GM12875 (cell line): ENCODE measurements at regions not wholly inside any gene's neighbourhood (a gene's known extent, or its start where the extent isn't known, plus 50 kb on each side); places are given as distances from the start of the nearest gene placed in this dataset.

ENCODE experiments used
- H3K4me3 ChIP-seq: one replicate; pipeline ENCODE4 v1.5.1; 2011; ENCODE audit warnings: low read depth, low read length, control low read depth
- TF ChIP-seq, protein P1 (sequence below): IDR thresholded peaks from 2 replicates; pipeline ENCODE4 v1.5.1; 2011; ENCODE audit warnings: low read depth, mild to moderate bottlenecking, control low read depth, inconsistent platforms, low read length, moderate library complexity, borderline replicate concordance; ENCODE audit not compliant: insufficient read depth

DNA sequence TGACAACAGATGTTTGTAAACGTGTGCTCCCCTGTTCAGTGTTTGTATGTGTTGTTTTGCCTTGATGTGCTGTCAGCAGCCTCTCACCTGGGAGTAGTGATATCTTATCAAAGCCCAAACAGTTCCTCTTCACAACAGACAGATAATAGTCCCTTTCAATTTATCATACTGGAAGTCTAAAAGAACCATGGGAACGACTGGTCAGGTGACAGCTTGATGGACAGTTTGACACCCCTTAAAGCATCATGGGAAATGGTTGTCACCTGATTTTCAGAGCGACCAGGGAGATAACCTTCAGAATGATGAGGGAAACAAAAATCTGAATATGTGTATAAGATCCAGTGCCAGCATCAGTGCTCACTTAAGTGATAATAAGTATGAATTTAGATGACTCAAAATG lies 146.3 kb upstream of the SOX2 start:
- TF ChIP-seq, protein P1, sequence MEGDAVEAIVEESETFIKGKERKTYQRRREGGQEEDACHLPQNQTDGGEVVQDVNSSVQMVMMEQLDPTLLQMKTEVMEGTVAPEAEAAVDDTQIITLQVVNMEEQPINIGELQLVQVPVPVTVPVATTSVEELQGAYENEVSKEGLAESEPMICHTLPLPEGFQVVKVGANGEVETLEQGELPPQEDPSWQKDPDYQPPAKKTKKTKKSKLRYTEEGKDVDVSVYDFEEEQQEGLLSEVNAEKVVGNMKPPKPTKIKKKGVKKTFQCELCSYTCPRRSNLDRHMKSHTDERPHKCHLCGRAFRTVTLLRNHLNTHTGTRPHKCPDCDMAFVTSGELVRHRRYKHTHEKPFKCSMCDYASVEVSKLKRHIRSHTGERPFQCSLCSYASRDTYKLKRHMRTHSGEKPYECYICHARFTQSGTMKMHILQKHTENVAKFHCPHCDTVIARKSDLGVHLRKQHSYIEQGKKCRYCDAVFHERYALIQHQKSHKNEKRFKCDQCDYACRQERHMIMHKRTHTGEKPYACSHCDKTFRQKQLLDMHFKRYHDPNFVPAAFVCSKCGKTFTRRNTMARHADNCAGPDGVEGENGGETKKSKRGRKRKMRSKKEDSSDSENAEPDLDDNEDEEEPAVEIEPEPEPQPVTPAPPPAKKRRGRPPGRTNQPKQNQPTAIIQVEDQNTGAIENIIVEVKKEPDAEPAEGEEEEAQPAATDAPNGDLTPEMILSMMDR, result no peak
- H3K4me3 ChIP-seq, result no peak overlapping the region

DNA sequence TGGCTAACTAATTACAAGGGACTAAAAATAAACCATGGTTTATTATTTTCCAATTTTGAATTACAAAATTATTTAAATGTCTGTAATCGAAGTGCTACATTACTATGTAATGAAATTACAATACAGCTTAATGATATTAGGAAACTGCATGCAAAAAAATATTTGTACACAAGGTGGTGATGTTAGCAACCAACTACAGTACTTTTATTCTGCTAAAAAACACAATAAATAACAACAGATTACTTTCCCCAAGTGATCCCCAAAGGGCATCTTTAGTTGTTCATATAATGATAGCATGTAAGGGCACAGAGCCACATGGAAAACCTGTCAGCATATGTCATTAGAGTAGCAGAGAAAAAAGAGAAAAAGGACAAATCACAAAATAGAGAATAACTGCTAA lies 147.5 kb upstream of the SOX2 start:
- TF ChIP-seq, protein P1, result no peak
- H3K4me3 ChIP-seq, result no peak overlapping the region

DNA sequence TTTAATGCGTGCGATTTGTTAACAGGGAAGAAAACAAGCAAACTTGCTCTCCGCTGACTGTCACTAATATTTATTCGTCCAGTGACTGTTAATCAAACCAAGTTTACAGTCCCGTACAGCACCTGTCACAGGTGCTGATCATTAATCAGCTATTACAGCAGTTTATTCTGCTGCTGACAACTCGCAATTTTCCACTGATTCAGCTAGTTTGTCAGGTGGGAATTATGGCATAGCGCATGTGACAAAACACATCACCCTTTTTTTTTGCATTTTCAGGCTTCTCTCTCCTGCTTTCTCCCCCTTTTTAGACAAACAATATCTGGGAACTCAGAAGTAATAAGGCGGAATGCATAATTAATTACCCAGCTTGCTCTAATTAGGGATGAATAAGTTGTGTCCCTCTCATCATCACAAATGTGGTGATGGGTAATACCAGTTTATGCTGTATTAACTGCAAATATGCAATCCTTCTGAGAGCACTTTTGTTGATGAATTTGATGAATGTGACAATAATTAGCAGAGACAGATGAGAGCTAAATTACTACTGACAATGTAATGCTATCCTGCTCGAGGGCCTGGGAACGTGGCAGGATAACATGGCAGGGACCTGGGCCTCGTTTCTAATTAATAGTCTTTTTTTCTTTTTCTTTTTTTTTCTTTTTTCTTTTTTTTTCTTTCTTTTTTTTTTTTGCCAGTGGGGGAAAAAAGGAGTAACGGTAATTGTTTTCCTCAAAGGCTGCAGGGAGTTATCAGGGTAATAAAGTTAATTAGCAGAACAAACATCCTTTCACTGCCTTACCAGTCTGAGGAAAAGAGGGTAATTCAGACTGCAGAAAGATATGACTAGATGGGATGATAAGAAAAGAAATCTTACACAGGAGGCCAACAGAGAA lies 150.3 kb upstream of the SOX2 start:
- TF ChIP-seq, protein P1, result no peak

DNA sequence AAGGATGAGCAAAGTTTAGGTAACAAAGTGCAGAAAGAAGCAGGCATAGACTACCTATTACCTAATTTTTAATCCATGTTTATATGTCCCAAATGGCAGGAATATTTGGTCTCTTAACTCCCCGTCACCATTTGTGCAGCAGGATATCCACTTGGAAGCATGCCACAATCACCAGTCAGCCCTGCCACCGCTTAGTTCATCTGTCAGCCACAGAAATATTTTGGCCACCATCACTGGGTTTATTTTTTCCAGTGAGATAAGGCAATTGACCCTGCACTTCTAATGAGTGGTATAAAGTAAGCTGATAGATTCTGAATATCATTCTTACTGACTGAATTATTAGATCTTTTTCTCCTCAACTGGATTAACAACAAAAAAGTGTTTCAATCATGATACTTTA lies 152.9 kb upstream of the SOX2 start:
- H3K4me3 ChIP-seq, result no peak overlapping the region
- TF ChIP-seq, protein P1, result no peak

More for the DNA sequence above, 150.3 kb upstream of the SOX2 start:
- H3K4me3 ChIP-seq, result no peak overlapping the region

DNA sequence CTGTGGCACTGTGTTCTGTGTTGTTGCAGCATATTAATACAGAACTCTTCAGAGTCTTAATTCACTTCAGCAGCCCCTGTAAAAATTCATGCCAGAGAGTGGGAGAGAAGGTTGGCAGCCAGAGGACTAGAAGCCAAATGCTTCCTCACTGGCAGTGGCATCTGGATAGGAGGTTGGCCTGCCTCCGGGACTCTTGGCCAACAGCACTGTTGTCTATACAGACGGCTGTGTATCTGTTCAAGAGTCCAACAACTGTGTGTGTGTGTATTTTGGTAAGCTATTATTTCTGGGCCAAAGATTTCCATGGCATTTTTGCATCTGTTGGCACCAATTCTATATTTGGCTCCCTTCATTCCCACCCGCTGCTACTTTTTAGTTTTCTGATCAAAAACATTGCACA lies 156.0 kb upstream of the SOX2 start:
- H3K4me3 ChIP-seq, result no peak overlapping the region
- TF ChIP-seq, protein P1, result no peak

DNA sequence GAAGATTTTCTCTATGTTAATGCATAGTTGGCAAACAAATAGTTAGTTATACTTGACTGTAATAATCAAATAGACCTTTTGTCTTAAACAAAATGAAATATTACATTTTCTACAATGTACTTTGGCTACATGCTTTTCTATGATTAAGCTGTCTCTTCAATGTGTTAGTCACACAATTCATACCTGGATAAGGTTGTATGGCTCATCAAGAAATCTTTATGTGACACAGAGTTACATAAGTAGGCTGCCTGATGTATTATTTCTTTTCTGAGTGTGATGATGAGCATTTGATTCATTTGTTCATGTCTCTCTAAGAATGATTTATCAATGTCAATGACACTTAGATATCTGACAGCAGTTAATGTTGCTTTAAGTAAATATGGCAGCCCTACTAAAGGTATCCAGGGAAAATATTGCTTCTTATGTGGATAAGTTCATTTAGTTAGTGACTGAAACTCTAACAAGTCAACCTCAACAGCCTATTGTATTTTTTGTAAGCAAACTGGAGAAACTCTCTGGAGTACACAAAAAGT lies 157.4 kb upstream of the SOX2 start:
- H3K4me3 ChIP-seq, result no peak overlapping the region

More for the DNA sequence above, 157.4 kb upstream of the SOX2 start:
- TF ChIP-seq, protein P1, result no peak
